ENCODE measurements at regions not wholly inside any gene's neighbourhood (a gene's known extent, or its start where the extent isn't known, plus 50 kb on each side); places are given as distances from the start of the nearest gene placed in this dataset.

- TF ChIP-seq CTCF (IDR thresholded peaks at IDR 0.05; ENCODE audit: low read length) = no peak
- no peak for TF ChIP-seq EZH2 (optimal IDR thresholded peaks at IDR 0.05; ENCODE audit: low read depth, low read length)
- no peak for TF ChIP-seq EZH2phosphoT487 (IDR thresholded peaks at IDR 0.05; ENCODE audit: low read length)
Measured at GRCh38 chr14:86707071-86707470, 1177.1 kb downstream of the FLRT2 start.
